ENCODE measurements at regions not wholly inside any gene's neighbourhood (a gene's known extent, or its start where the extent isn't known, plus 50 kb on each side); places are given as distances from the start of the nearest gene placed in this dataset.
"Not testable (repeated sequence)": the region's sequence is repeated elsewhere in the genome, so short reads cannot be mapped to it uniquely, and the experiment has no call there.

DNA sequence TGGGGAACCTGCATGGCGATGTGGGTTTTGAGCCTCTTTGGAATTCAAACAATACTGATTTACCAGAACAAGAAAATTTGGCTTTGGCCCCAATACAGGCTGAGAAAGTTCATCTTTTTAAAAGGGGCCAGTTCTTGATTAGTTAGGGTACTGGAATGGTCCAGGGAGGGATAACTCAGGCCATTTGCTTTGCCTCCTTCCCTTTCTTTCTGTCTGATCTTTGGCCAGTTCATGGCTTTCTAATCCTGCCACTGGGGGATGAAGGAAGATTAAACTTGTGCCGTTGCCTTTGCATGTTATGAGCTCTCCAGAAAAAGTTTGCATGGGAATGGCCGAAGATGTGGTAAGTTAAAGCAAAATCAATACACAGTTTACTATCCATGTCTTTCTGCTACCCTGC lies 78.4 kb downstream of the ADAMTS15 start:
- no peak for DNase-seq

DNA sequence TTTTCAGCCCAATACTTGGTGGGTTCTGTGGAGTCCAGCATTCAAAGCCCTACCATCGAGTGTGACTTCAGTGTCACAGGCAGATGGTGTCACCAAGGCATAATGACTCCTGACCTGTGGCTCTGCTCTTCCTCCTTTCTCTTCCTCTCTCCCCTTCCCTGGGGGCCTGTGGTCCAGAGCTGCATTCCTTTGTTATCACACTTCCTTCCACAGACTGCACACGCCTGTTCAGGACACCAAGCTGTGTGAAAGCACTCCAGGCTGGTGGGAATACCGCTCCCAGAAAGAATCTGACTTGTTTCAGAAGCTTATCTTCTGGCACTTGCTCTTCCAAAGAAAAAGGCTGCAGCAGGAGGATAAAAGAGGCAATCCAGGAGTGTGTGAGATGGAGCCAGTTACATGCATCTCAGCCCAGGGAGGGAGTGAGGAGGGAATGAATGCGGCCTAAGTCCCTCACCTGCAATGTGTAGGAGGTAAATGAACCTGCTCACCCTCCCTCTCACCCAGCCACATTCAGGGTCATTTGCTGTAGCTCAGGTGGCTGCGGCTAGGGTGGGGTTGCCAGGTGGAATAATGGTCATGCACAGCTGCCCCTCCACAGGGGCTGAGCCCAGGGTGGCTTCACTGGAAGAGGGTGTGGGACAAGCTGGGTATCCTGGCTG lies 79.3 kb downstream of the ADAMTS15 start:
- no peak for DNase-seq

DNA sequence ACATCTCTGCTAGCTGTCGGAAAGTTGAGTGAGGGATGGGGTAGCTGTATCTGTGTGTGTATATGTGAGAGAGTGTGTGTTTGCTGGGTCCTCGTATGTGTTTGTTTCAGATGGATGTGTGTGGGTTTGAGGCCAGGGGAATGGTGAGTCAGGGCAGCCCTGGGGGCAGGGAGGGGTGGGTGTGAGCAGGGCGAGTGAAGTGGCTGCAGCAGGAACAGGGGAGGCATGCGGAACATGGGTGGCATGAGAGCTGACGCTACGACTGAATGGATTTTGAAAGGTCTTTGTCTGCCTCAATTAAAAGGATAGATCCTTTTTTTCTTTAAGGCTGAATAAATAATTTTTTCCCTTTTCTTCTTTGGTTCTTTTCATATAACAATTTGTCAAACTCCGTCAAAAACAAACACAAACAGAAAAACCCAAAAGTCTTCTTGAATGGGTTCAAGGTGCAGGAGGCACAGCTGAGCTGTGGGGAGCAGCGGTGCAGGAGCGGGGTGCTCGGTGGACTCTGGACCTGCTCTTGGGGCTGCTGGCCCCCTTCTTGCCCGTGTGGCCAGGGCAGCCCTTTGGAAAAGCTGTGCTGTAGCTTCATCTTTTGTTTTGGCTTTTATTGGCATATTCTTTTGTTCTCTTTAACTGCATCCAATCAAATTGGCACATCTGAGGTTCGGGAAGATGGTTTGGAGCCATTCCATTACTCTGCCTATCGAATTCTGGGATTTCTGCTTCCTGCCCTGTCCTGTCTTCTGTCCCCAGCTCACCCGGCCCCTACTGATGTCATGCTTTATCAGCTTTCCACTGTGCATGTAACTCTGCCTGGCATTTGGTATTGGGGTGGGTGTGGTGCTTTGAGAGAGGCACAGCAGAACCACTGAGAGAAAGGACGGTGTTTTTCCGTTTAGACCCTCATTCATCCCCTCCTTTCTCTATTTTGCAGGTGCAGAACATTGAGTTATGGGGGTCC lies 80.1 kb downstream of the ADAMTS15 start:
- no peak for DNase-seq

DNA sequence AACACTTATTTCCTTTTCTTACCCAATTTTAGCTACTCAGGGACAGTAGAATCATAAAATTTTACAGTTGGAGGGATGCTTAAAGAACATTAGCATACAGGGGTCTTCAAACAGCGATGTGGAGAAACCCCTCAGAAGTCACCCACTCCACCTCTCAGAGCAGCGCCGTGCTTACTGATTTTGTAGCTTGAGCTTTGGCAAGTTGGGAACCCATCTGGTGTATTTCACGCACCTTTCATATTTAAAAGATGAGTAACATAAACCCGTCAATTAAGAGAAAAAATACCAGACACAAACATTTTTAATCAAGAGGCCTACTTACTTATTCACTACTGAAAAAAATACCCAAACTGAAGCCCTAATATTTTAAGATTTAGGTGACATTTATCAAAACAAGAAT lies 80.9 kb downstream of the ADAMTS15 start:
- no peak for DNase-seq

DNA sequence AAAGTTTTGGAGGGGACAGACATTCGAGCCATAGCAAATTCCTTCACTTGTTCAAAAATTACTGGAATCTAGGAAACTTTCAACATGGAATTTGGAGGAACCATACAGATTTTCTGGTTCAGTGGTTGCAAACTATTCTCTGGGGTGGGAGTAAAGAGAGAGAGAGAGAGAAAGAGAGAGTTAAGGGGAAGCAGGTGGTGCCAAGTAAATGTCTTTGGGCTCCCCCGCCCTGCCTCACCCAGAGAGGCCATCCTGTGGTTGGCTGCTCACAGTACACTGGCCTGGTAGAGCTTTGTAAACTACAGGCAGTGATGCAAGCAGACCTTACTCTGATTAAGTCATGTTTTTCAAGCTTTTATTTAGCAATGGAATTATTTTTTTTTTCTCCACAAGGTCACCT lies 82.6 kb downstream of the ADAMTS15 start:
- no peak for DNase-seq

DNA sequence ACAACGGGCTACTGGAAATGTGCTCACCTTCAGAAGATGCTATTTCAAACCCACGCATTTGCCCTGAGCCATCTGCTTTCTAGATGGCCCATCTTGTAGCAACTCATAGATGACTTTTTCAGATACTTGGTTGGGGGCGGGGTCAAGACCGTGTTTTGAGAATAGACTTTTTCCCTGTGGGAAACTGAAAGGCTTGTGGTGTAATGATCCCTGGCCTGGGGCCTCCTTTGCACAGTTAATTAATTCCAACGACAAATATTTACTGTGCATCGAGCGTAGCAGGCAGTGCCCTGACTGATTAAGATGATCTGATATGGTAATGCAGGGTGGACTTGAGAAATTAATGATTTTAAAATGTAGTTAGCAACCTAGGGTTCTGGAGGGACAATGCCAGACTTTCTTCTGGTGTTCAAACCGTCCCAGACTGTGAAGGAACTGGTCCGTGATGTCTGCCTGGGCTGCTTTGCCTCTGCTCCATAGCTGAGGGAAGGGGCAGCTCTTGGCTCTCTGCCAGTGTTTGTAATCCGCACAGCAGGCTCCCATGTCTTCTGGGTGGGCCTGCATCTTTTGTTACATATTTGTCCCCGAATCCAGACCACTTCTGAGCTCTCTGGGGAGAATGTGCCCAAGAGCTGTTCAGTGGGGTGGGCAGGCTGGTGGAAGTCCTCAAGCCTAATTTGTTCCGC lies 84.8 kb downstream of the ADAMTS15 start:
- DNase-seq: no peak

DNA sequence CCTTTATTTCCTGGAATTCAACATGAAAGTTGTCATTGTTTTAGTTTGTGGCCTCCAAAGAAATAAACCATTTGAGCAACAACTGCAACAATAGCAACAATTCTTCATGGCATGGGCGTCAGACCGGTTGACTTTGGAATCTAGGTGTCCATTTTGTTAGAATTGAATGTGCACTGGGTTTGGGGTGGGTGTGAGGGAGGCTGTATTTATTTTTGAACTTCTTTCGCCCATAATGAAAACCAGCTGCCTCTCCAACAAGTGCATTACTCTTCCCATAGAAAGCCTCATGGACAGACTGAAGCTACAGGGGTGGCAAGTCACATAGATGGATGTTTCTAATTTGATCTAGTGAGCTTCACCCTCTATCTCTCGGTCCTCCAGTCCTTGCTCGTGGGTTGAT lies 85.4 kb downstream of the ADAMTS15 start:
- DNase-seq: no peak

DNA sequence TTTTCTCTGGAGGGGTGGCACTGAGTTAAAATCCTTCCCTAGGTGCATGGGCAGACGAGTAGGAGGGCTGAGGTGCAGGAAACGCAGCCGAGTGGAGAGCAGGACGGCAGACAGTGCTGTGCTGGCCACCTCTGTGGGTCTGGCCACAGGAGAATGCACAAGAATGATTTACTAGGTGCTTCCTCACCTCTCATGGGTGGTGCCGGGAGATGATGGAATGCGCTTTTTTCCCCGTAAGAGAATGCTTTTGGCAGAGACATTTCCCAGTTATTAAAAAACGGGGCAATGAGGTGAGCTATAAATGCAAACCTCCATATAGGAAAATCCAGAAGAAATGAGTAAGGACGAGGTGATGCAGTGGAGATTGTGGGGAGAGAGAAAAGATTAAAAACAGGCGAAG lies 86.1 kb downstream of the ADAMTS15 start:
- no peak for DNase-seq

DNA sequence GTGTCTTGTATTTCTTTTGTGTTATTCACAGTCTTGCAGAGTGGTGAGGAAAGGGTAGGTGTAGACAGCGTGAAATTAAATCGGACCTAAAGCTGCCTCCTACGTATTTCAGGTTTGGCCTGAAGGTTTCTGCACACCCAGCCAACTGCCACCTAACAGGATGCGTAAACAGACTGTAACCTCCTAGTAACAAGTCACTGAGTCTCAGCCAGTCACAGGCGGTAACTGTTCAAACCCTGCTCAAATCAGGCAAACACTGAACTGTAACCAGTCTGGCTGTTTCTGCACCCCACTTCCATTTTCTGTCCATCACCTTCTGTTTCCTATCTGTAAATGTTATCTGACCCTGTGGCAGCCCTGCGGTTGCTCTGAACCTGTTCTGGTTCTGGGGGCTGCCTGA lies 87.1 kb downstream of the ADAMTS15 start:
- DNase-seq: no peak

DNA sequence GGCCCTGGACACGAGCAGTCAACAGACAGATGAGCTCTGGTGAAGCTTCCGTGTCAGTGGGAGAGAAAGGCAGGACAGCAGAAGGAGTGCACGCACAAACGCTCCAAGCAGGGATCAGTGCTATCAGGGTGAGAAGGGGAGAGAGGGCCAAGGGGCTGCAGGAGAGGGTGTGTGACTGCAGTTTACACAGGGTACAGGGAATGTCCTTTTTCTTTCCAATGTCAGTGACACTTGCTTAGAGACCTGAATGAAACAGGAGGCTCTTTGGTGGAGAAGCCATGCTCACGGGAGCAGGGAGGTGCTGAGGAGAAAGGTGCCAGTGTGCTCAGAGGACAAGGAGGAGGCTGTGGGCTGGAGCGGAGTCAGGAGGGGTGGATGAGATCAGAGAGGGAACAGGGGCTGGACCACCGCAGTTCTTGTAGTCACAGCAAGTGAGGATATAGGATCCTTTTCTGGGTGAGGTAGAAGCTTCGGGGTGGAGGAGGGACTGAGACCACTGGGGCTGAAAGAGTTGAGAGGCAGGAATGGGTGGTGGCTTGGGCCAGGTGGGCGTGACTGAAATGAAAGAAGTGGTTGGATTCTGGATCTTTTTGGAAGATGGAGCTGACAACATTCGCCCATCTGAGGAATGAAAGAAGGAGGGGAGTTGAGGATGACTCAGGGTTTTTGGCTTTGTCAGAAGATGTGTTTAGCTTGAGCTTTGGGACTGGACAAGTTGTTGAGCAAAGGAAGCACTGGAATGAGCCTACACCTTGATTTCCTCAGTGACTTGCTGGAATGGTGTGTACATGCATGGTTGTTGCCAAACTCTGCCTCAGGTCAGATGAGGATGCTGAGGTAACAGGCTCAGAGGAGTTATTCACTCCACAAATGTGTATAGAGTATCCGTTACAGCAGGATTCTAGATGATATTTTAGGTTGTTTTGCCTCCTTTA lies 87.9 kb downstream of the ADAMTS15 start:
- no peak for DNase-seq

DNA sequence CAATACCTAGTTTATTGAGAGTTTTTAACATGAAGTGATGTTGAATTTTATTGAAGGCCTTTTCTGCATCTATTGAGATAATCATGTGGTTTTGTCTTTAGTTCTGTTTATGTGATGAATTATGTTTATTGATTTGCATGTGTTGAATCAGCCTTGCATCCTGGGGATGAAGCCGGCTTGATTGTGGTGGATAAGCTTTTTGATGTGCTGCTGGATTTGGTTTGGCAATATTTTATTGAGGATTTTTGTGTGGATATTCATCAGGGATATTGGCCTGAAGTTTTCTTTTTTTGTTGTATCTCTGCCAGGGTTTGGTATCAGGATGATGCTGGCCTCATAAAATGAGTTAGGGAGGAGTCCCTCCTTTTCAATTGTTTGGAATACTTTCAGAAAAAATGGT lies 91.2 kb downstream of the ADAMTS15 start:
- DNase-seq: not testable (repeated sequence)

DNA sequence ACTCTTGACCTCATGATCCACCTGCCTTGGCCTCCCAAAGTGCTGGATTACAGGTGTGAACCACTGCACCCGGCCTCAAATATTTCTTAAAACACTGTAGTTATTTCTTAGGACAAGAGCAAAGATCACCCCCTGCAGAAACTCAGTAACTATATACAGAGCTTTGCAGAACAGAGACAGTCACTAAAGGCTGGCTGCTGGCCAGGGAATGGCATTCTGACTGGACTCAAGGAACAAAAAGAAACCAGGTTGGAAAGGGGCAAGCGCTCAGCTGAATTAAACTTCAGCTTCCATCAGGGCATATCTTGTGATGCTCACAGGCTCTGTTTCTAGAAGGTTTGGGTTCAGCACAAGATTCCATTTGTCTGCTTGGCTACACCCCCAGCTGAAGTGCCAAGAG lies 95.8 kb downstream of the ADAMTS15 start:
- DNase-seq: no peak

DNA sequence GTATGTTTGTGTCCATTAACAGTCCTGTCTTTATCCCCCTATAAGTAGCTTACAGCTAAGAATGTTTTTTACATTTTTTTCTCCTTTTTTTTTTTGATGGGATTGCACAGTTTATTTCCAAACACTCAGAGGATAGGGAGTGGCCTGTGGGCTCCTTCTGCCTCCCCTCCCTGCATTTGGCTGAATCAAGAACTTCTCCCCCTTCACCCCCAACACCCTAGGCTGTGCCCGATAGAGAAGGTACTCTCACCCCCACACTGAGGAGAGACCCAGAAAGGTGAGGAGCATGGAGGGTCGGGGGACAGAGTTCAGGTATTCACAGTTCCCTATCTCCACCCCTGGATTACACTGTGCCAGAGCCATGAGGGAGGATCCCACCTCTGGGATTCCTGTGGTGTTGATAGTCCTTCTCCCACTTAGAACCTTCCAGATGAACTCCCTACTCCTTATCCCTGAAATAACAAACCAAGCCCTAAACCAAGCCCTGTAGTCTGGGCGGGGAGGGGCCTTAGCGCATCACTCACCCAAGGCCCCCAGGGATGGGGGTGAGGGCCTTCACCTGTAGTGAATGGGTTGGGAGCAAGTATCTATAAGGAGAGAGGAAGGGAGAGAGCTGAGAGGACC lies 97.1 kb downstream of the ADAMTS15 start:
- no peak for DNase-seq

DNA sequence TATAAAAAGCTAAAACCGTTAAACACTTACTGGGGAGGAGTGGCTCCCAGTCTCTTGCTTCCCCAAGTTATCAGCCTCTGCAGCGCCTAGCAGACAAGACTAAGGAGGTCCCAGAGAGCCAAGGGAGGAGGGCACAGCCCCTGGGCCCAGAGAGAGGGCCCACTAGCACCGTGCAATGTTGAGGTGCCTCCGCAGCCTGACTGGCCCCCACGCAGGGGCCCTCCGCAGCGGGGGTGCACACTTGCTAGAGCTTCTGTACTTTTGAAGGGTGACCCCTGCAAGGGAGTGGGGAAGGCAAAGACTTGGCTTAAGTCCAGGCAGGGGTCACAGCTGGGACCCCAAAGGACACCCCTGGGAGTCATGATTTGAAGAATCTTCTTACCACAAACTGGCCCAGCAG lies 98.0 kb downstream of the ADAMTS15 start:
- no peak for DNase-seq

DNA sequence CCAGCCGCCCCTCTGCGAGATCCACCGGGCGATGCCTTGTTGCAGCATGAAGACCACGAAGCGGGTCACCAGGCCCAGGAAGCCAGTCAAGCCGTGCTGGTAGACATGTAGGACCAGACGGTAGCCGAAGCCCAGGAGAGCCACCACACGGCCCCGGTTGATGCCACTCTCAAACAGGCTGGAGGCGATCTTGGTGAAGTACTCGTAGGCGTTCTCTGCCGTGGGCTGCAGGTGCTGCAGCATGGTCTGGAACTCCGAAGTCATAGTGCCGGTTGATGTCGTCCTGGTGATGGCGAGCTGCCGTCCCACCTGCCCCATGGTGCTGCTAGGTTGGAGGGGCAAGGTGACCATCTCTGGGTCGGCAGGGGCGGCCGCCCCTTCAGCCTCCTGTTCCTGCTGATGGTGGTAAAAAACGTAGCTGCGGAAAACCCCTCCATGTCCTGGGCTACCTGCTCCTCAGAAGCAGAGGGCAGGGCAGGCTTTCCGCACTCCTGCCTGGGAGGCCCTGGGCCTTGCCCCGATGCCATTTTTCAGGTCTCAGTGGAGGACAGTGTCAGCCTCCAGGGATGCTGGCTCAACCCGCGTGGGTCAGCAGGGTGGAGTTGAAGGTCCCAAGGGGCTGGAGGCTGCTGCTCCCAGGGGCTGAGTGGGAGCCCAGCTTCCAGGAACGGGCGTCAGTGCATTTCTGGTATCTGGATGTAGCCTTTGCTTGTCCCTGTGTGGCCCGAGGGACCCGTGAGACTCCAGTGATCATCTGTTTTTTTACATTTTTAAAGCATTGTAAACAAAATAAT lies 98.7 kb downstream of the ADAMTS15 start:
- DNase-seq: no peak

DNA sequence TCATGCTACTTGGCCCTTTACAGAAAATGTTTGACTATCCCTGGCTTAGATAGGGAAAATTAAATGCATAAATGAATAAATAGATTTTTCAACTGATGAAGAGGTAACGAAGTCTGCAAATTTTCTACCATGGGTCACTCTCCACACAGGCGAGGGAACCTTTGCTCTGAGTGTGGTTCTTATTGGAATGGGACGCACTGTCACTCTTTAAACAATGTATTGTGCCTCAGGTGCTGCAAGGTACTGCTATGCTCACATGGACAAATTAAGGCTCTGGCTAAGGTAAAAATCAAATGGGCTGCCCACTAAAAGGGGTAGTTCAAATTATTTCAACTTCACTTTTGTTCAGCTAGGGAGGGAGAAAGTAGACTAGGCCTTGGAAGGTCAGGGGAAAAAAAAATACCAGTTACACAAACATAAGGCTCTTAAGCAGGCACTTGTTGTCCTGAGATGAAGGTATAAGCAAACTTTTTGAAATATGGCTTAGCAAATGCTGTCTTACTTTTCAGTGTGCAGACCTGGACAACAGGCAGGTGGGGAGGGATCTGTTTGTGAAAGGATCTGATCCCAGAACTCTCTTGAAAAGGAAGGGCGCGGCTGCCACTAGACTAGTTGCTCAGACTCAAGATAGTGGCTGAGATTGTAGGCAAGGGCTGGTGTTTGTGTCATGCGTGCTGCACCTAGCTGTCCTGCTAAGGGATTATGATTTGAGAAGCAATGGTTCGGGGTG lies 99.5 kb downstream of the ADAMTS15 start:
- no peak for DNase-seq

DNA sequence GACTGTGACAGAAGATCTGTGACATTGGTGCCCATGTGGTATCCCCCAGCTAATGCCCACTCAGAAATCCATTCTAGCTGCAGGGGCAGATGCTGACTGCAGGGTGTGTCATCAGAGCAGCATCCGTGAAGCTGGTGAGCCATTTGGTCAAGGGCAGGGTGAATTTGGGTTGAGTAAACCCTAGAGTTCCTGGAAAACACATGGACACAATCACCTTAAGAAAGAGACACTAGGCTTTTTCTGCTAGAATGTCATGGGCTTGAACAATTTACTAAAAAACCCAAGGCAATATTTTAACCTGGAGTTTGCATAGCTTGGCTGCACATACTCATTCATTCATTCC lies 100.0 kb downstream of the ADAMTS15 start:
- DNase-seq: no peak

DNA sequence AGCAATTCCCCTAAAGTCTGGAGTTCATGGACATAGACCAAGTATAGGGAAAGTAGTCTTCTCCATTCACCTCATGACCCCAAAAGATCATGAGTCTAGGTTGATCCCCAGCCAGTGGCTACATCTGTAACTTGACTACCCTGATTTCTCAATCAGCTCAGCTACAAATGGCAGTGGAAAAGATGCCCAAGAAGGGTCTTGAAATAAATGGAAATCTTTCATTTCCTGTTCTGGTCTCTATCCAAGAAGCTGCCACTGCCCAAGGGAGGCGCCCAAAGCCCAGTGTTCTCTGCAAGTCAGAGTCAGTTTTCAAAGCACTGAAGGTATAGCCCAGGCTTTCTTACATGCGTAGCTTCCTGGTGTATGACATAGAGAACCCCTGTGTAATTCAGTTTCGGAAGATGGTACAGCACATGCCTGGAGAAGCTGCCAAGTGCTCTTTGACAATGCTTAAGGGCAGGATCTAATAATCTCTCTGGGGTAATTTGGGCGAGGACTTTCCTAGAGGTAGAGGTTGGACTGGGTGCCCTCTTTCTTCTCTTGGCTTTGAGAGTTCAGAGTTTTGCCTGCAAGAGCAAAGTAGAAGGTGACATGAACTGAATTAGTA lies 101.1 kb downstream of the ADAMTS15 start:
- DNase-seq: no peak

DNA sequence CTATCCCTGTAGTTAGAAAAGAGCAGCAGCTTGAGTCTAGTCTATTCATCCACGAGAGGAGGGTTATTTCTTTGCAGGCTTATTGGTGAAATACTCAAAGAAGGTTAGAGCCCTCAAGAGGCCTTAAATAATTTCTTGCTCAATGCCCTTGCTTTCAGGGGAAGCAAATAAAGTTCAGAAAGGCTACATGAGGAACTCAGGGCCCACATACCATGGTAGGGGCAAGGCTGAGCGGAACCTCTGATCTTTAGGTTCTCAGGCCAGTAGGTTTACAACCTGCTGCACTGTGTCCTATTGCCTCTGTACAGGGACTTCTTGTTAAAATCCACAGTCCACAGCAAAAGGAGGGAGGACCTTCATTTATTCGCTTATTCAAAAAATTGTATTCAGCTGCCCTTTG lies 101.7 kb downstream of the ADAMTS15 start:
- no peak for DNase-seq

DNA sequence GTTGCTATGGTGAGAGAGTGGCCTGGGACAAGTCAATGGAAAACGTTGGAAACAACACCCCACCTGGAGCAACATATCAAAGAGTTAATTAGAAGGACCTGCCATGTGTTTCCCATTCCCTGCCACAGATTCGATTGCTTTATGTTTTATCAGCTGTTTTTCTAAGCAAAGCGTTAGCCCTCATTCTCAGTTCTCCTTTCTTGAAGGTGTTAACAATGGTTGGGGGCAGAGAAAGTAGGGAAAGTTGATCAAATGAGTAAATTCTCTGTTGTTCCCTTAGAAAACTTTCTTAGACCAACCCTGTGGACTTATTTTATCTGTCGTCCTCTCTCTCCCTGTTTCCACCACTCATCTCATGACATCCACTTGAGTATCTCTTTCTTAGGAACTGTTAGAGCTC lies 102.5 kb downstream of the ADAMTS15 start:
- DNase-seq: no peak

Data from occipital lobe (tissue), 1 donor.